HG03139 (cell line): ENCODE measurements at regions not wholly inside any gene's neighbourhood (a gene's known extent, or its start where the extent isn't known, plus 50 kb on each side); places are given as distances from the start of the nearest gene placed in this dataset.

Experiments
- ATAC-seq: cut with Tn5 transposase; IDR thresholded peaks from one replicate; pipeline ENCODE4 v1.9.1; 2021; ENCODE audit not compliant: unreplicated experiment

DNA sequence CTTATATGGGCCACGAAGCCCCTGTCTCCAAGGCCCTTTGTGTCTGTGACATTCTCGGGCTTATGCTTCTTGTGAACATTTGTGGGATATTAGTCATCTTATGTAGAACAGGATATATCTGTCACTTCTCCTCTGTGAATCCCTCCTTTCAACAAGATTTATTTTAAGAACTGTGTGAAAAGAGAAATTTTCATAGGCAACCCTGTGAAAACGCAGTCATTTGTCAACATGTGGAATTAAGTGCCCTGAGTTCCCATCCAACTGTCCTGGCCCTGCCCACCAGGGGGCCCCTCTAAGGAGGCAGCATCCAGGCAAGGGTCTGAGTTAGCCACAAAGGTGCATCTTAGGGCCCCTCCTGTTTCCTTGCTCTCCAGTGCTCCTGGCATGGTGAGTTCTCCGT is 76.8 kb upstream of the CHRNA7 start:
- no peak for ATAC-seq

DNA sequence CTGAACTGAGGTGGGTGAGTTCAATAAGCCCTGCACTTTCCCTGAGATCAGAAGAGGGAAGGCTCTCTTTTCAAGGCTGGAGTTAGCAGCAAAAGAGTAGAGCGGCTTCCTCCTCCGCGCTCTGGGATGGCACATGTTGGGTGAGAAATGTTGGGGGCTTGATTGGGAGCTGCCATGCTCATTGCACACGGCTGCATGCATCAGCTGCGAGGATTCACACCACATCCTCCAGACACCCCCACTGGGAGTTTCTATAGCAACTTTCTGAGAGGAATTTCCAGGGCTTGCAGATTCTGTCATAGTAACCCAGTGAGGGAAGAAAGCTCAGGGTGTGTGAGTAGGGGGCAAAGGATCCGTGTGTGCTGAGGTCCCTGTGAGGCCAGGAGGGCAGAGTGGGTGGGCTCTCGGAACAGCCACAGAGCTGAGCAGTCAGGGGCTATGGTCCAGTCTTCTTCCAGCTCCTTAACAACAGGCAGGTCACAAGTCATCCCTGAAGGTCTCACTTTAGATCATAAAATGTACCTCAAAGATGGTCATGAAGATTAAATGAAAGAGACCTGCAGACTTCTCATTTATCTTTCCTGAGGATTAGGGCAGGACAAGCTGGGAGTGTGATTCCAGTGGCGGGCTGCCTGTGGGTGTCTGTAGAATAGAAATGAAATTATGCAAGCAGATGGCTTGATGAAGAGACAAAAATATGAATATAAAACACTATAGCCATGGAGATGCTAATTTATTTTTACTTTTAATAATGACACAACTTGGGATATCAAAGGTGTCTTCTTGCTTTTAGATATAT is 75.7 kb upstream of the CHRNA7 start:
- no peak for ATAC-seq

DNA sequence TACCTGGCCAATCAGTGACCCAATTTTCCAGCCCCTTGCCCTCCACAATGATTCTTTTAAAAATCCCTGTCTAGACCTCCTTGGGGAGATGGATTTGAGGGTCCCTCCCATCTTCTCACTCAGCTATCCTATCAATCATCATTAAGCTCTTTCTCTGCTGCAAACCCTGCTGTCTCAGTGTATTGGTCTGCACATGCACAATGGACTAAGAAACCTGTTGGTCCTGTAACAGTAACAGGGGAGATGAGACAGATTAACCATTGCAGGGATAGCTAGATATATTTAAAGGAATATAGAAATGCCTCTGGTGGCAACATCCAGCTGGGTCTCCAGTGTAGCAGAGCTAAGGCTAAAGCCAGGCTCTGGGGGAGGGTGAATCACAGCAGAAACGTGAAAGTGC is 74.6 kb upstream of the CHRNA7 start:
- ATAC-seq = no peak

- no peak for ATAC-seq
Measured at GRCh38 chr15:31957581-31957980, 72.7 kb upstream of the CHRNA7 start.

DNA sequence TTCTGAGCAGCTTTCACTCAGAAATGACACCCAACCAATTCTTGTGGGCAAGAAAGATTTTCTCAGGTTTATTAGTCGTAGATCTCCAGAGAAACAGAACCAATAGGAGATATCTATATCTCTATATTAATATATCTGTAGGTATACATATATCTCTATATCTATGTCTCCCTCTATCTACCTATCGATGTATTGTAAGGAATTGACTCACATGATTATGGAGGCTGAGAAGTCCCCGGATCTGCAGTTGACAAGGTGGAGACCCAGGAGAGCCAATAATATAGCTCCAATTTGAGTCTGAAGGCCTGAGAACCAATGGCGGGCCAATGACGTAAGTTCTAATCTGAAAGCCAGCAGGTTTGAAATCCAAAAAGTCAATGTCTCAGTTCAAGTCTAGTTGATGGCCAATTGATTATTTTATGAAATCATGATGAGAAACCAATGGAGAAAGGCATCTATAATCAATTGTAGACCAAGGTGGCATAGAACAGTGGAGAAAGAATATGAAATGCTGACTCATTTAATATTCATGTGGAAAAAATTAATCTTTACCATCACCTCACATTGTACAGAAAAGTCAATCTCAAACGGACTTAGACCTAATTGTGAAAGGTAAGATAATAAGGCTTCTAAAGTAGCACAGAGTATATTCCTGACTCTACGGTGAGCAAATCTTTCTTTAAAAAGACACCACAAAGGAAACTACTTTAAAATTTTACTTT is 65.6 kb upstream of the CHRNA7 start:
- ATAC-seq = no peak

DNA sequence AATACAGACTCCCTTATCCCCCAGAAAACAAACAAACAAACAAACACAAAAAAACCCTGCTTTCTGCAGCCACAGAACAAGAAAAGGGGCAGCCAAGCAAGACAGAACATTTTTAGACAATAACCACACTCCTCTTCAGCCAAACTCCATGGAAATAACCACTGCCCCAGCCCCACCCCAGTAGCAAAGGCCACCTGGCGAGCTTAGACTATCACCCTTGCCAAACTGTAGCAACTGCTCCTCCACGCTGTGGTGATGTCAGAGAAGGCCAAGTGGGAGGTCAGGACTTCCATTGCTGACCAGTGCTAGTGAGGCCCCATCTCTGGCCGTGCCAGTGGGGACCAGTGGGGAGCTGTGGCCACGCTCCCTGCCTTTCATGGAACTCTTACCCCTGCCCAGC is 60.3 kb upstream of the CHRNA7 start:
- ATAC-seq = no peak

DNA sequence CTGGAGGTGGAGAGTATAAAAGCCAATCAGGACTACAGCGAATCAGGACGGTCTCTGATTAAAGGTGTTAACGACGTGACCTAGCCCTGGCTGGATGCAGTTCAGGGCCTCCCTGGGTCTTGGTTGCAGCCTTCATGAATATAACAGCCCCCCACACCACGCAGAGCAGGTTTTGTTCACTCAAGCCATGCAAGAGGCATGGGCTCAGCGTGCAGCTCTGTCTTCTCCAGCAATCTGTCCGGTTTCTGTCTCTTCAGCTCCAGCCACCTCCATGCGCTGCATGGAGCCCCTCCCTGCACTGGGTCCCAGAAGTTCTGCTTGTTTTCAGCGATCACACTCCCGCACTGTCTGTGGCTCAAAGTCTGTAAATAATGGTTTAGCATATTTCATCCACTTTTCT is 57.1 kb upstream of the CHRNA7 start:
- ATAC-seq = no peak

- ATAC-seq = no peak
Measured at GRCh38 chr15:31974154-31974794, 56.0 kb upstream of the CHRNA7 start.

GRCh38 chr15:31974855-31975829 is 55.2 kb upstream of the CHRNA7 start:
- ATAC-seq = no peak

DNA sequence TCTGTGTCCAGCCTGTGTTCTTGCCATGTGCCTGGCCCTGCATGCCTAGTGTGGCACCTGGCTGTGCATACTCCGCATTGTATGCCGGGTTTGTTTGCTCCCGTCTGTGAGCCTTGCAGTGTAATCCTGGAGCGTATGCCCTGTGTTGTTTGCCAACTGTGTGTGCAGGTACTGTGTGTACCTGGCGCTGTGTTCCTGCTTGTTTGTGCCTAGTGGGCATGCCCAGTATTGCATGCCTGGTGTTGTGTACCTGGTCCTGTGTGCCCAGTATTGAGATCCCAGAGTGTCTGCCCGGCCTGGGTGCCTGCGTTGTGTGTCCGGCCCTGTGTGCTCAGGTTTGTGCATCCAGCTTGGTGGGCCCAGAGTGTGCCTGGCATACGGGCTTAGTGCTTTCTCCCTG is 54.5 kb upstream of the CHRNA7 start:
- no peak for ATAC-seq

GRCh38 chr15:31977138-31977537 is 53.2 kb upstream of the CHRNA7 start:
- ATAC-seq = no peak

- no peak for ATAC-seq
Measured at GRCh38 chr15:31977812-31978661, 52.3 kb upstream of the CHRNA7 start.
